SK-N-SH (cell line): ENCODE measurements at regions not wholly inside any gene's neighbourhood (a gene's known extent, or its start where the extent isn't known, plus 50 kb on each side); places are given as distances from the start of the nearest gene placed in this dataset.

Experiments used
- CTCF ChIA-PET: fragments of 300-600, 350-600 bp; formaldehyde crosslinking; extraction: SDS; loops from one replicate; lab custom pipeline; 2021; lab: Yijun Ruan, JAX
- POLR2A ChIA-PET: fragments of 350-600 bp; sonication (Branson Sonifier 250); formaldehyde crosslinking; extraction: SDS; loops from one replicate; lab custom pipeline; 2020; ENCODE audit warnings: antibody characterized with exemption, inconsistent platforms; lab: Yijun Ruan, JAX
- DNase-seq: peaks from one replicate; pipeline ENCODE4 v3.0.0; 2012
- H2AFZ ChIP-seq: fragments of 200-600 bp; sonication (generic); 2 replicates; pipeline ENCODE4 v1.8.1; 2016; ENCODE audit warnings: antibody characterized with exemption, mild to moderate bottlenecking, low read depth
- H3F3A ChIP-seq: fragments of 200-600 bp; sonication (generic); replicated peaks from 2 replicates; pipeline ENCODE3; 2016; ENCODE audit warnings: antibody characterized with exemption, mild to moderate bottlenecking; ENCODE audit not compliant: insufficient read depth
- H3K27ac ChIP-seq, 2 experiments: fragments of 200-500 bp in 1 of 2; fragments of 200-600 bp in 1 of 2; sonication (Bioruptor generic) in 1 of 2; sonication (generic), shearing (Covaris generic) in 1 of 2; 2 replicates each; pipeline versions ENCODE4 v1.5.1 to v1.6.1; 2014 to 2016; ENCODE audit warnings: low read depth in 2 of 2, inconsistent platforms in 1 of 2, low read length in 1 of 2, mild to moderate bottlenecking in 1 of 2, mixed read lengths in 1 of 2
- H3K27me3 ChIP-seq: fragments of 200-600 bp; sonication (generic), shearing (Covaris generic); 2 replicates; pipeline ENCODE4 v1.6.1; 2016; ENCODE audit warnings: mixed run types; ENCODE audit not compliant: insufficient read depth
- H3K36me3 ChIP-seq, 2 experiments: fragments of 200-500 bp in 1 of 2; fragments of 200-600 bp in 1 of 2; sonication (Bioruptor generic) in 1 of 2; sonication (generic) in 1 of 2; replicated peaks in 1 of 2; 2 replicates each; pipeline versions ENCODE3 to v1.5.1; 2014 to 2016; ENCODE audit warnings: low read length in 1 of 2, mild to moderate bottlenecking in 1 of 2; ENCODE audit not compliant: insufficient read depth in 2 of 2, control insufficient read depth in 1 of 2
- H3K4me1 ChIP-seq, 2 experiments: fragments of 200-500 bp in 1 of 2; fragments of 200-600 bp in 1 of 2; sonication (Bioruptor generic) in 1 of 2; sonication (generic), shearing (Covaris generic) in 1 of 2; 2 replicates each; pipeline versions ENCODE4 v1.5.1 to v1.6.1; 2014 to 2016; ENCODE audit warnings: low read depth in 1 of 2, low read length in 1 of 2, mixed run types in 1 of 2; ENCODE audit not compliant: insufficient read depth in 2 of 2, control insufficient read depth in 1 of 2
- H3K4me2 ChIP-seq: fragments of 200-600 bp; sonication (generic), shearing (Covaris generic); 2 replicates; pipeline ENCODE4 v1.6.1; 2017; ENCODE audit warnings: mixed run types
- H3K4me3 ChIP-seq, 2 experiments: fragments of 200-500 bp in 1 of 2; fragments of 200-600 bp in 1 of 2; sonication (Bioruptor generic) in 1 of 2; sonication (generic), shearing (Covaris generic) in 1 of 2; 2 replicates each; pipeline versions ENCODE4 v1.5.1 to v1.8.1; 2014 to 2016; ENCODE audit warnings: low read depth in 2 of 2, inconsistent platforms in 1 of 2, low read length in 1 of 2, mild to moderate bottlenecking in 1 of 2, mixed read lengths in 1 of 2, moderate library complexity in 1 of 2
- H3K79me2 ChIP-seq: fragments of 200-600 bp; sonication (generic); 2 replicates; pipeline ENCODE4 v1.8.1; 2017; ENCODE audit warnings: mild to moderate bottlenecking; ENCODE audit not compliant: insufficient read depth
- H3K9ac ChIP-seq: fragments of 200-600 bp; sonication (generic); 2 replicates; pipeline ENCODE4 v1.6.1; 2017; ENCODE audit warnings: mixed run types
- H3K9me2 ChIP-seq: fragments of 200-600 bp; sonication (generic); 2 replicates; pipeline ENCODE4 v1.6.1; 2017; ENCODE audit warnings: mixed run types
- H3K9me3 ChIP-seq: fragments of 200-600 bp; sonication (generic); 2 replicates; pipeline ENCODE4 v1.6.1; 2017; ENCODE audit warnings: mixed run types, mild to moderate bottlenecking, moderate library complexity
- H4K20me1 ChIP-seq: fragments of 200-600 bp; sonication (generic); 2 replicates; pipeline ENCODE4 v1.6.1; 2017; ENCODE audit warnings: mild to moderate bottlenecking, mixed run types; ENCODE audit not compliant: insufficient read depth
- FOXJ3 ChIP-seq: sonication (generic); formaldehyde crosslinking; IDR thresholded peaks from 2 replicates; pipeline ENCODE4 v1.5.1; 2020; ENCODE audit warnings: mild to moderate bottlenecking, missing genetic modification reagents
- FOXM1 ChIP-seq: IDR thresholded peaks from 2 replicates; pipeline ENCODE4 v1.4.0; 2012; ENCODE audit warnings: low read depth, mild to moderate bottlenecking
- MAX ChIP-seq: IDR thresholded peaks from 2 replicates; pipeline ENCODE4 v1.4.0; 2012; ENCODE audit warnings: low read depth
- NRF1 ChIP-seq: IDR thresholded peaks from 2 replicates; pipeline ENCODE4 v1.6.1; 2012; ENCODE audit warnings: low read depth, mild to moderate bottlenecking, low read length
- PBX3 ChIP-seq: IDR thresholded peaks from 2 replicates; pipeline ENCODE4; 2012
- RCOR1 ChIP-seq: fragments of 150-350 bp; IDR thresholded peaks from 2 replicates; pipeline ENCODE4 v1.6.1; 2017; ENCODE audit warnings: antibody characterized with exemption, low read length
- RFX5 ChIP-seq: IDR thresholded peaks from 2 replicates; pipeline ENCODE4 v1.6.1; 2012; ENCODE audit warnings: mild to moderate bottlenecking, improper control_type of control experiment, low read length
- SMC3 ChIP-seq: IDR thresholded peaks from 2 replicates; pipeline ENCODE4 v1.6.1; 2012; ENCODE audit warnings: low read depth, low read length, improper control_type of control experiment
- TAF1 ChIP-seq: IDR thresholded peaks from 2 replicates; pipeline ENCODE4 v1.6.1; 2012; ENCODE audit warnings: low read depth, mild to moderate bottlenecking, low read length, moderate library complexity, borderline replicate concordance
- TCF12 ChIP-seq: IDR thresholded peaks from 2 replicates; pipeline ENCODE4 v1.4.0; 2012
- USF1 ChIP-seq: IDR thresholded peaks from 2 replicates; pipeline ENCODE4 v1.4.0; 2012; ENCODE audit warnings: low read depth, borderline replicate concordance
- YY1 ChIP-seq: IDR thresholded peaks from 2 replicates; pipeline ENCODE4 v1.4.0; 2012; ENCODE audit warnings: low read depth, mild to moderate bottlenecking
- WGBS: methylation state at CpG from one replicate; pipeline ENCODE4 v1.1.6; 2017; ENCODE audit warnings: low lambda C conversion rate; 5-methylcytosine and 5-hydroxymethylcytosine counted together
- TF ChIP-seq, protein P1 (sequence below): IDR thresholded peaks from 2 replicates; pipeline ENCODE4 v1.4.0; 2012; ENCODE audit warnings: low read depth, borderline replicate concordance
- TF ChIP-seq, protein P2 (sequence below): IDR thresholded peaks from 2 replicates; pipeline ENCODE4 v1.6.1; 2012; ENCODE audit warnings: mild to moderate bottlenecking, low read depth, low read length, moderate library complexity

GRCh38 chr6:4348462-4349112, 213.2 kb upstream of the ECI2 start:
- Histone ChIP-seq H3K36me3 (no peaks in the 10 kb centered on the region), H3K4me2 (peak overlapping the region; percentile 17; the same call in 1 of the 2 replicates), H3K9ac (no peak overlapping the region), H3K27me3 (peaks cover under 1% of the 10 kb centered on the region; the same call in 1 of the 2 replicates), H3K9me2 (no peaks in the 10 kb centered on the region), H4K20me1 (no peaks in the 10 kb centered on the region), H2AFZ (peak overlapping the region; percentile 73), H3K27ac (no peak overlapping the region), H3F3A (peaks cover 8% of the 10 kb centered on the region), H3K4me3 (no peak overlapping the region), H3K9me3 (no peaks in the 10 kb centered on the region), H3K4me1 (peaks cover 0 to 16% of the 10 kb centered on the region in 2 experiments; a peak in 2 of 4 replicates), H3K79me2 (no peaks in the 10 kb centered on the region)
- WGBS = 44% methylated on average over 14 of the region's 14 CpGs
- DNase-seq = no peak
- TF ChIP-seq, protein P1, sequence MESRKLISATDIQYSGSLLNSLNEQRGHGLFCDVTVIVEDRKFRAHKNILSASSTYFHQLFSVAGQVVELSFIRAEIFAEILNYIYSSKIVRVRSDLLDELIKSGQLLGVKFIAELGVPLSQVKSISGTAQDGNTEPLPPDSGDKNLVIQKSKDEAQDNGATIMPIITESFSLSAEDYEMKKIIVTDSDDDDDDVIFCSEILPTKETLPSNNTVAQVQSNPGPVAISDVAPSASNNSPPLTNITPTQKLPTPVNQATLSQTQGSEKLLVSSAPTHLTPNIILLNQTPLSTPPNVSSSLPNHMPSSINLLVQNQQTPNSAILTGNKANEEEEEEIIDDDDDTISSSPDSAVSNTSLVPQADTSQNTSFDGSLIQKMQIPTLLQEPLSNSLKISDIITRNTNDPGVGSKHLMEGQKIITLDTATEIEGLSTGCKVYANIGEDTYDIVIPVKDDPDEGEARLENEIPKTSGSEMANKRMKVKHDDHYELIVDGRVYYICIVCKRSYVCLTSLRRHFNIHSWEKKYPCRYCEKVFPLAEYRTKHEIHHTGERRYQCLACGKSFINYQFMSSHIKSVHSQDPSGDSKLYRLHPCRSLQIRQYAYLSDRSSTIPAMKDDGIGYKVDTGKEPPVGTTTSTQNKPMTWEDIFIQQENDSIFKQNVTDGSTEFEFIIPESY = no peak
- TF ChIP-seq USF1 = no peak
- TF ChIP-seq MAX = no peak
- TF ChIP-seq YY1 = no peak
- TF ChIP-seq FOXM1 = no peak
- 0 out of 2 replicates have a peak, but pooled peaks have one; percentile 26 for TF ChIP-seq PBX3
- no peak for TF ChIP-seq NRF1
- TF ChIP-seq FOXJ3 (CRISPR knock-in tag) = no peak
- no peak for TF ChIP-seq RFX5
- no peak for TF ChIP-seq TAF1
- TF ChIP-seq, protein P2, sequence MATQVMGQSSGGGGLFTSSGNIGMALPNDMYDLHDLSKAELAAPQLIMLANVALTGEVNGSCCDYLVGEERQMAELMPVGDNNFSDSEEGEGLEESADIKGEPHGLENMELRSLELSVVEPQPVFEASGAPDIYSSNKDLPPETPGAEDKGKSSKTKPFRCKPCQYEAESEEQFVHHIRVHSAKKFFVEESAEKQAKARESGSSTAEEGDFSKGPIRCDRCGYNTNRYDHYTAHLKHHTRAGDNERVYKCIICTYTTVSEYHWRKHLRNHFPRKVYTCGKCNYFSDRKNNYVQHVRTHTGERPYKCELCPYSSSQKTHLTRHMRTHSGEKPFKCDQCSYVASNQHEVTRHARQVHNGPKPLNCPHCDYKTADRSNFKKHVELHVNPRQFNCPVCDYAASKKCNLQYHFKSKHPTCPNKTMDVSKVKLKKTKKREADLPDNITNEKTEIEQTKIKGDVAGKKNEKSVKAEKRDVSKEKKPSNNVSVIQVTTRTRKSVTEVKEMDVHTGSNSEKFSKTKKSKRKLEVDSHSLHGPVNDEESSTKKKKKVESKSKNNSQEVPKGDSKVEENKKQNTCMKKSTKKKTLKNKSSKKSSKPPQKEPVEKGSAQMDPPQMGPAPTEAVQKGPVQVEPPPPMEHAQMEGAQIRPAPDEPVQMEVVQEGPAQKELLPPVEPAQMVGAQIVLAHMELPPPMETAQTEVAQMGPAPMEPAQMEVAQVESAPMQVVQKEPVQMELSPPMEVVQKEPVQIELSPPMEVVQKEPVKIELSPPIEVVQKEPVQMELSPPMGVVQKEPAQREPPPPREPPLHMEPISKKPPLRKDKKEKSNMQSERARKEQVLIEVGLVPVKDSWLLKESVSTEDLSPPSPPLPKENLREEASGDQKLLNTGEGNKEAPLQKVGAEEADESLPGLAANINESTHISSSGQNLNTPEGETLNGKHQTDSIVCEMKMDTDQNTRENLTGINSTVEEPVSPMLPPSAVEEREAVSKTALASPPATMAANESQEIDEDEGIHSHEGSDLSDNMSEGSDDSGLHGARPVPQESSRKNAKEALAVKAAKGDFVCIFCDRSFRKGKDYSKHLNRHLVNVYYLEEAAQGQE = no peak
- TF ChIP-seq TCF12 = peak; percentile 21; the same call in 1 of the 2 replicates
- no peak for TF ChIP-seq RCOR1
- no peak for TF ChIP-seq SMC3
- ChIA-PET POLR2A (no interaction called here), CTCF (no interaction called here)
